ENCODE measurements at regions not wholly inside any gene's neighbourhood (a gene's known extent, or its start where the extent isn't known, plus 50 kb on each side); places are given as distances from the start of the nearest gene placed in this dataset.

GRCh38 chr2:209208211-209208610 is 215.6 kb upstream of the MAP2 start:
- Mint-ChIP-seq H3K36me3 (ENCODE audit: low read depth) (peaks cover 14% of the 10 kb centered on the region; the same call in 2 of the 3 replicates), H3K9me3 (peaks cover 3% of the 10 kb centered on the region; the same call in 2 of the 3 replicates), H3K27me3 (ENCODE audit: insufficient read depth, low read depth, poor library complexity) (peaks cover 5% of the 10 kb centered on the region), H3K4me1 (peaks cover 4% of the 10 kb centered on the region), H3K27ac (0 out of 2 replicates have a peak overlapping the region, but pooled peaks have one; percentile 3), H3K4me3 (peak overlapping the region; percentile 77)
- H3K79me2 ChIP-seq (replicated peaks; ENCODE audit: insufficient read depth) = peaks cover 47% of the 10 kb centered on the region
- H3K4me1 ChIP-seq (ENCODE audit: insufficient read depth) = no peaks in the 10 kb centered on the region
- no peaks in the 10 kb centered on the region for H3K36me3 ChIP-seq (ENCODE audit: insufficient read depth)
- no peaks in the 10 kb centered on the region; the same call in 1 of the 2 replicates for H3F3A ChIP-seq (replicated peaks; ENCODE audit: low read depth)
- DNase-seq (ENCODE audit: low spot score) (peak; percentile 75), ATAC-seq (peak; percentile 18)
- peak overlapping the region; percentile 53 for H3K4me3 ChIP-seq
- H3K27ac ChIP-seq (ENCODE audit: low read depth) = no peak overlapping the region
- no peaks in the 10 kb centered on the region for H3K27me3 ChIP-seq (ENCODE audit: insufficient read depth)
- H2AFZ ChIP-seq = no peak overlapping the region
- H3K4me2 ChIP-seq = peak overlapping the region; percentile 76
- TF ChIP-seq ZNF462 (CRISPR knock-in tag; IDR thresholded peaks at IDR 0.05) (no peak), ZNF114 (CRISPR knock-in tag; IDR thresholded peaks at IDR 0.05) (no peak), CREB1 (CRISPR knock-in tag; IDR thresholded peaks at IDR 0.05; ENCODE audit: low read depth) (no peak), CTCF (conservative IDR thresholded peaks at IDR 0.05; ENCODE audit: low read depth in 2 of 2) (peak; percentile 83 to 96), NANOG (IDR thresholded peaks at IDR 0.05; ENCODE audit: borderline replicate concordance) (no peak)
- H3K9me2 ChIP-seq (ENCODE audit: insufficient read depth) = no peaks in the 10 kb centered on the region
- no peaks in the 10 kb centered on the region for H4K20me1 ChIP-seq (replicated peaks; ENCODE audit: insufficient read depth)
